GM12878 (cell line): ENCODE measurements at regions not wholly inside any gene's neighbourhood (a gene's known extent, or its start where the extent isn't known, plus 50 kb on each side); places are given as distances from the start of the nearest gene placed in this dataset.

Experiments used
- CBX5 ChIP-seq: sonication (generic); IDR thresholded peaks from 2 replicates; pipeline ENCODE4 v1.6.1; 2016; ENCODE audit warnings: low read depth, moderate library complexity, mild to moderate bottlenecking, inconsistent platforms
- DPF2 ChIP-seq: fragments of 450-650 bp; IDR thresholded peaks from 2 replicates; pipeline ENCODE4 v1.6.1; 2017; ENCODE audit warnings: mild to moderate bottlenecking
- EP300 ChIP-seq, 2 experiments: fragments of 150-350 bp in 1 of 2; IDR thresholded peaks; 2 replicates each; pipeline ENCODE4 v1.6.1; 2011 to 2012; ENCODE audit warnings: low read depth in 2 of 2, low read length in 2 of 2, borderline replicate concordance in 1 of 2, improper control_type of control experiment in 1 of 2, inconsistent platforms in 1 of 2; ENCODE audit not compliant: control insufficient read depth in 1 of 2
- MEF2B ChIP-seq: fragments of 450-650 bp; IDR thresholded peaks from 2 replicates; pipeline ENCODE4 v1.6.1; 2018; ENCODE audit warnings: mild to moderate bottlenecking, moderate library complexity; ENCODE audit not compliant: partially characterized antibody, poor library complexity, severe bottlenecking
- MTA2 ChIP-seq: fragments of 450-650 bp; IDR thresholded peaks from 2 replicates; pipeline ENCODE4 v1.6.1; 2016; ENCODE audit warnings: low read depth, mild to moderate bottlenecking, moderate library complexity
- NFIC ChIP-seq: IDR thresholded peaks from 2 replicates; pipeline ENCODE4 v1.6.1; 2012; ENCODE audit warnings: low read depth, mild to moderate bottlenecking, inconsistent platforms, low read length, moderate library complexity
- NFYA ChIP-seq: IDR thresholded peaks from 2 replicates; pipeline ENCODE4 v1.6.1; 2011; ENCODE audit warnings: low read depth, mild to moderate bottlenecking, low read length, improper control_type of control experiment, borderline replicate concordance
- PAX8 ChIP-seq: fragments of 450-650 bp; IDR thresholded peaks from 2 replicates; pipeline ENCODE4 v1.6.1; 2017; ENCODE audit warnings: mild to moderate bottlenecking, moderate library complexity
- POLR2A ChIP-seq: IDR thresholded peaks from 2 replicates; pipeline ENCODE4 v1.6.1; 2011; ENCODE audit warnings: low read depth, mild to moderate bottlenecking, low read length
- RAD21 ChIP-seq: IDR thresholded peaks from 2 replicates; pipeline ENCODE4 v1.6.1; 2011; ENCODE audit warnings: mild to moderate bottlenecking, low read depth, low read length, moderate library complexity; ENCODE audit not compliant: insufficient read depth
- RCOR1 ChIP-seq: conservative IDR thresholded peaks from 2 replicates; pipeline ENCODE4 v1.6.1; 2012; ENCODE audit warnings: low read depth, low read length, improper control_type of control experiment
- RELA ChIP-seq: fragments of 450-650 bp; IDR thresholded peaks from 2 replicates; pipeline ENCODE4 v1.8.0; 2014; ENCODE audit warnings: borderline replicate concordance; ENCODE audit not compliant: partially characterized antibody
- TF ChIP-seq, protein P1 (sequence below): IDR thresholded peaks from 2 replicates; pipeline ENCODE4 v1.6.1; 2012; ENCODE audit warnings: low read depth, low read length, improper control_type of control experiment
- TF ChIP-seq, protein P2 (sequence below), 3 experiments: IDR thresholded peaks in 2 of 3; conservative IDR thresholded peaks in 1 of 3; 2 replicates each; pipeline ENCODE4 v1.5.1; 2011; ENCODE audit warnings: low read depth in 3 of 3, low read length in 3 of 3, mild to moderate bottlenecking in 3 of 3, control low read depth in 2 of 3, moderate library complexity in 2 of 3, inconsistent platforms in 1 of 3, mixed read lengths in 1 of 3; ENCODE audit not compliant: control insufficient read depth in 2 of 3, insufficient read depth in 1 of 3; ENCODE audit errors: extremely low read depth in 1 of 3

DNA sequence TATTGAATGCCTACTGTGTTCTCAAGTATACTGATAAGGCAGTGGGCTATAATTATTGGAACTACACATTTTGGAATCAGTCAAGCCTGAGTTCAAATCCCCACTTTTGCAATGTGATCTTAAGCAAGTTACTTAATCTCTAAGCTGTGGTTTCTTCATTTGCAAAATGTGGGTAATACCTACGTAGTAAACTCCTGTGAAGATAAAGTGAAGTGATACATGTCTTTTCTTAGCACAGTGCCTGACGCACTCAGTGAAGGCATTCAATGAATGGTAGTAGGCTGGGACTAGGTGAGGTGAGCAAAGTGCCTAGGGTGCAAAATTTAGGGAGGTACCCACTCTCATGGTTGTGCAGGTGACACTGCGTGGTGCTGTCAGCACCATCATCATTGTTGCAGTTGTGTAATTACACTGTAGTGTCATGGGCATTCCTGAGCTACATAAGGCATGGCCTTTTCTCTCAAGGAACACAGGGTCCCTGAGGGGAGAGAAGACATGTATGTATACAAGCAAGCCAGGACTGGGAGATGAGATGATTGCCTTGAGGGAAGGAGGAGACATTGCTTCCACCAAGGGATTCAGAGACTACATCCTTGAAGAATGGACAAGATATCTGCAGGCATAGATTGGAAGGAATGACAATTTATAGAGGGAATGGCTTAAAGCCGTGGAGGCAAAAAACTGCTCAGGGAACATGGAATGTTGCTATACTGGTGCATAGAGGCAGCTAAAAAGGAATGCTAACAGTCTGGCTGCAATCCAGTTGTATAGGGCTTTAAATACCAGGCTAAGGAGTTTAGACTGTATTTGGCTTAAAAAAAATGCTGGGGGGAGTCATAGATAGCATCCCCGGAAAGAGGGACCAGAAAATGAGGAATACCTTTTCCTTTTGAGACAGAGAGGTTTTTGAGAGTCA is 129.2 kb upstream of the ARHGAP5 start:
- no peak for TF ChIP-seq MEF2B
- no peak for TF ChIP-seq POLR2A
- TF ChIP-seq EP300 (IDR thresholded peaks at IDR 0.05; ENCODE audit: borderline replicate concordance in 1 of 2, control insufficient read depth in 1 of 2, low read depth in 2 of 2, low read length in 2 of 2): no peak
- TF ChIP-seq RELA: no peak
- no peak for TF ChIP-seq CBX5
- TF ChIP-seq, protein P1, sequence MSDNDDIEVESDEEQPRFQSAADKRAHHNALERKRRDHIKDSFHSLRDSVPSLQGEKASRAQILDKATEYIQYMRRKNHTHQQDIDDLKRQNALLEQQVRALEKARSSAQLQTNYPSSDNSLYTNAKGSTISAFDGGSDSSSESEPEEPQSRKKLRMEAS: no peak
- no peak for TF ChIP-seq PAX8
- TF ChIP-seq, protein P2, sequence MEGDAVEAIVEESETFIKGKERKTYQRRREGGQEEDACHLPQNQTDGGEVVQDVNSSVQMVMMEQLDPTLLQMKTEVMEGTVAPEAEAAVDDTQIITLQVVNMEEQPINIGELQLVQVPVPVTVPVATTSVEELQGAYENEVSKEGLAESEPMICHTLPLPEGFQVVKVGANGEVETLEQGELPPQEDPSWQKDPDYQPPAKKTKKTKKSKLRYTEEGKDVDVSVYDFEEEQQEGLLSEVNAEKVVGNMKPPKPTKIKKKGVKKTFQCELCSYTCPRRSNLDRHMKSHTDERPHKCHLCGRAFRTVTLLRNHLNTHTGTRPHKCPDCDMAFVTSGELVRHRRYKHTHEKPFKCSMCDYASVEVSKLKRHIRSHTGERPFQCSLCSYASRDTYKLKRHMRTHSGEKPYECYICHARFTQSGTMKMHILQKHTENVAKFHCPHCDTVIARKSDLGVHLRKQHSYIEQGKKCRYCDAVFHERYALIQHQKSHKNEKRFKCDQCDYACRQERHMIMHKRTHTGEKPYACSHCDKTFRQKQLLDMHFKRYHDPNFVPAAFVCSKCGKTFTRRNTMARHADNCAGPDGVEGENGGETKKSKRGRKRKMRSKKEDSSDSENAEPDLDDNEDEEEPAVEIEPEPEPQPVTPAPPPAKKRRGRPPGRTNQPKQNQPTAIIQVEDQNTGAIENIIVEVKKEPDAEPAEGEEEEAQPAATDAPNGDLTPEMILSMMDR (IDR thresholded peaks at IDR 0.05 in 2 of 3, conservative IDR thresholded peaks at IDR 0.05 in 1 of 3; ENCODE audit: control insufficient read depth in 2 of 3, extremely low read depth in 1 of 3, insufficient read depth in 1 of 3, low read depth in 3 of 3, low read length in 3 of 3): no peak
- TF ChIP-seq DPF2: no peak
- TF ChIP-seq NFIC: no peak
- no peak for TF ChIP-seq RCOR1
- TF ChIP-seq NFYA: no peak
- TF ChIP-seq MTA2: no peak; the same call in 1 of the 2 replicates
- TF ChIP-seq RAD21: no peak
